Transverse colon (tissue), 4 donors: ENCODE measurements at regions not wholly inside any gene's neighbourhood (a gene's known extent, or its start where the extent isn't known, plus 50 kb on each side); places are given as distances from the start of the nearest gene placed in this dataset.

Source experiments
- DNase-seq: peaks from one replicate; pipeline ENCODE4 v3.0.0-alpha.2; 2019
- H3K27ac ChIP-seq, 4 donors: fragments of 200-600 bp; sonication (generic); 2 replicates each; pipeline ENCODE4 v1.5.1; 2016 to 2018; ENCODE audit warnings: inconsistent platforms in 4 of 4
- H3K27me3 ChIP-seq: fragments of 200-600 bp; sonication (generic); 2 replicates; pipeline ENCODE4 v1.5.1; 2017; ENCODE audit warnings: inconsistent platforms
- H3K36me3 ChIP-seq, 4 donors: fragments of 200-600 bp; sonication (generic); 2 replicates each; pipeline ENCODE4 v1.5.1; 2017 to 2019; ENCODE audit warnings: inconsistent platforms in 4 of 4
- H3K4me1 ChIP-seq, 4 donors: fragments of 200-600 bp; sonication (generic); 2 replicates each; pipeline ENCODE4 v1.5.1; 2017 to 2020; ENCODE audit warnings: inconsistent platforms in 4 of 4
- H3K4me3 ChIP-seq, 4 donors: fragments of 200-600 bp; sonication (generic); 1 replicate in 1 of 4; 2 replicates in 3 of 4; pipeline versions ENCODE4 v1.5.1 to v1.6.1; 2017 to 2019; ENCODE audit warnings: inconsistent platforms in 4 of 4
- H3K9me3 ChIP-seq, 2 donors: fragments of 200-600 bp; sonication (generic); 2 replicates each; pipeline ENCODE4 v1.5.1; 2017 to 2019; ENCODE audit warnings: inconsistent platforms in 2 of 2
- CTCF ChIP-seq, 5 experiments: fragments of 200-600 bp in 3 of 5; fragments of 450-650 bp in 2 of 5; sonication (generic) in 3 of 5; IDR thresholded peaks; 1 replicate in 2 of 5; 2 replicates in 3 of 5; pipeline ENCODE4 v1.5.1; 2016 to 2017; ENCODE audit warnings: antibody characterized with exemption in 5 of 5, inconsistent platforms in 3 of 5, mild to moderate bottlenecking in 2 of 5, moderate library complexity in 1 of 5
- EP300 ChIP-seq: sonication (generic); formaldehyde crosslinking; IDR thresholded peaks from one replicate; pipeline ENCODE4 v1.6.1; 2017; ENCODE audit warnings: antibody characterized with exemption, low read depth
- POLR2A ChIP-seq: fragments of 450-650 bp; IDR thresholded peaks from one replicate; pipeline ENCODE4 v1.6.1; 2016; ENCODE audit warnings: antibody characterized with exemption, mild to moderate bottlenecking, moderate library complexity
- POLR2AphosphoS5 ChIP-seq, 3 donors: sonication (generic); formaldehyde crosslinking; IDR thresholded peaks; one replicate each; pipeline ENCODE4 v1.6.1; 2016; ENCODE audit warnings: antibody characterized with exemption in 3 of 3
- WGBS, 2 donors: methylation state at CpG; one replicate each; pipeline ENCODE4 v1.1.5; 2018; ENCODE audit warnings: low coverage in 1 of 2; 5-methylcytosine and 5-hydroxymethylcytosine counted together
- in situ Hi-C, 4 donors: fragments of 200-750 bp; cut with MboI; loops; one replicate each; pipeline versions ENCODE4 v1.15.0 to v1.15.1; 2017; ENCODE audit warnings: low sequenced_read_pairs in 3 of 4, low pct_ligation_motif_present in 1 of 4, low pct_unique_long_range_greater_than_20kb in 1 of 4
- intact Hi-C: fragments of 100-400 bp; cut with DNase I; formaldehyde crosslinking; loops from one replicate; pipeline ENCODE4 v1.15.1; 2023; ENCODE audit warnings: low total_unique reads

GRCh38 chr1:106747791-106748190, 308.7 kb upstream of the PRMT6 start:
- Histone ChIP-seq H3K27ac (no peak overlapping the region), H3K4me1 (no peaks in the 10 kb centered on the region), H3K4me3 (no peak overlapping the region), H3K36me3 (no peaks in the 10 kb centered on the region), H3K9me3 (no peaks in the 10 kb centered on the region), H3K27me3 (no peaks in the 10 kb centered on the region)
- in situ Hi-C loops = no loop called here
- no peak for DNase-seq
- TF ChIP-seq CTCF (IDR thresholded peaks at IDR 0.05) (no peak), EP300 (no peak), POLR2AphosphoS5 (IDR thresholded peaks at IDR 0.05) (no peak), POLR2A (no peak)
- 89 to 100% methylated on average over 1 to 15 of the region's 15 CpGs for WGBS, 2 donors
- intact Hi-C loops = no loop called here

GRCh38 chr1:106748606-106749005, 307.9 kb upstream of the PRMT6 start:
- H3K4me3 ChIP-seq = no peak overlapping the region
- H3K27ac ChIP-seq = no peak overlapping the region
- H3K4me1 ChIP-seq = no peaks in the 10 kb centered on the region
- H3K9me3 ChIP-seq = no peaks in the 10 kb centered on the region
- in situ Hi-C loops = no loop called here
- 53 to 60% methylated on average over 2 of the region's 2 CpGs for WGBS, 2 donors
- DNase-seq = no peak
- H3K27me3 ChIP-seq = no peaks in the 10 kb centered on the region
- no peak for TF ChIP-seq CTCF (IDR thresholded peaks at IDR 0.05)
- no peak for TF ChIP-seq POLR2A
- H3K36me3 ChIP-seq = no peaks in the 10 kb centered on the region
- intact Hi-C loops = no loop called here

GRCh38 chr1:106749491-106749890, 307.0 kb upstream of the PRMT6 start:
- intact Hi-C loops = no loop called here
- Histone ChIP-seq H3K4me3 (no peak overlapping the region), H3K27ac (no peak overlapping the region), H3K4me1 (no peaks in the 10 kb centered on the region), H3K27me3 (no peaks in the 10 kb centered on the region), H3K36me3 (no peaks in the 10 kb centered on the region), H3K9me3 (no peaks in the 10 kb centered on the region)
- 28 to 63% methylated on average over 2 of the region's 2 CpGs for WGBS, 2 donors
- TF ChIP-seq POLR2A = no peak
- TF ChIP-seq POLR2AphosphoS5 (IDR thresholded peaks at IDR 0.05) = no peak
- TF ChIP-seq EP300 = no peak
- TF ChIP-seq CTCF (IDR thresholded peaks at IDR 0.05) = no peak
- no peak for DNase-seq
- in situ Hi-C loops = no loop called here

GRCh38 chr1:106749906-106750305, 306.6 kb upstream of the PRMT6 start:
- Histone ChIP-seq H3K9me3 (no peaks in the 10 kb centered on the region), H3K4me3 (no peak overlapping the region), H3K4me1 (no peaks in the 10 kb centered on the region), H3K36me3 (no peaks in the 10 kb centered on the region), H3K27me3 (no peaks in the 10 kb centered on the region), H3K27ac (no peak overlapping the region)
- TF ChIP-seq POLR2A (no peak), POLR2AphosphoS5 (IDR thresholded peaks at IDR 0.05) (no peak), CTCF (IDR thresholded peaks at IDR 0.05) (no peak), EP300 (no peak)
- WGBS, 2 donors = 56 to 62% methylated on average over 1 of the region's 1 CpG
- in situ Hi-C loops = no loop called here
- DNase-seq = no peak
- intact Hi-C loops = no loop called here
